IMR-90 (cell line): ENCODE measurements at regions not wholly inside any gene's neighbourhood (a gene's known extent, or its start where the extent isn't known, plus 50 kb on each side); places are given as distances from the start of the nearest gene placed in this dataset. TPM values are rescaled to one million over a fixed set of nuclear protein-coding genes. Genes with fewer than 3 reads are reported as not detected.
"Not testable (repeated sequence)": the region's sequence is repeated elsewhere in the genome, so short reads cannot be mapped to it uniquely, and the experiment has no call there.

ENCODE experiments used
- ATAC-seq: fragments of 200-7000 bp; cut with Tn5 transposase; 2 replicates; pipeline ENCODE4 v1.9.1; 2020; ENCODE audit warnings: low read depth, mild to moderate bottlenecking, moderate library complexity
- BruUV-seq: library from RNA; stranded (reverse); fragments of 400-500 nt; replicated peaks from 2 replicates; lab custom pipeline; 2021; lab: Mats Ljungman, UMichigan
- CTCF ChIA-PET: fragments of 300-600 bp; formaldehyde crosslinking; extraction: SDS; loops from one replicate; lab custom pipeline; 2021; ENCODE audit warnings: antibody characterized with exemption; lab: Yijun Ruan, JAX
- POLR2A ChIA-PET: fragments of 300-600 bp; sonication (Branson Sonifier 250); formaldehyde crosslinking; loops from one replicate; lab custom pipeline; 2022; ENCODE audit warnings: antibody characterized with exemption; ENCODE audit not compliant: unreplicated experiment; lab: Charles Lee
- DNase-seq: peaks from one replicate; pipeline ENCODE4 v3.0.0; 2013
- H2AFZ ChIP-seq: replicated peaks from 2 replicates; pipeline ENCODE3; 2013; ENCODE audit warnings: low read length, mild to moderate bottlenecking; ENCODE audit not compliant: poor library complexity
- H2AK5ac ChIP-seq: 2 replicates; pipeline ENCODE4 v1.6.1; 2013; ENCODE audit warnings: low read depth, low read length, inconsistent platforms
- H2AK9ac ChIP-seq: replicated peaks from 2 replicates; pipeline ENCODE3; 2013; ENCODE audit warnings: mild to moderate bottlenecking, low read depth, low read length, moderate library complexity; ENCODE audit not compliant: poor library complexity
- H2BK120ac ChIP-seq: 2 replicates; pipeline ENCODE4 v1.6.1; 2013; ENCODE audit warnings: low read depth, low read length, inconsistent platforms
- H2BK15ac ChIP-seq: 3 replicates; pipeline ENCODE4 v1.6.1; 2013; ENCODE audit warnings: low read depth, low read length, inconsistent platforms
- H2BK20ac ChIP-seq: 2 replicates; pipeline ENCODE4 v1.6.1; 2013; ENCODE audit warnings: low read depth, mild to moderate bottlenecking, inconsistent platforms, low read length, moderate library complexity
- H2BK5ac ChIP-seq: 2 replicates; pipeline ENCODE4 v1.6.1; 2013; ENCODE audit warnings: mild to moderate bottlenecking, low read depth, low read length, inconsistent platforms; ENCODE audit not compliant: poor library complexity, severe bottlenecking
- H3K14ac ChIP-seq: replicated peaks from 2 replicates; pipeline ENCODE4 v1.6.1; 2013; ENCODE audit warnings: low read depth, low read length, inconsistent platforms
- H3K18ac ChIP-seq: 2 replicates; pipeline ENCODE4 v1.6.1; 2013; ENCODE audit warnings: low read depth, low read length, control low read depth
- H3K23ac ChIP-seq: 2 replicates; pipeline ENCODE4 v1.6.1; 2013; ENCODE audit warnings: low read depth, low read length, inconsistent platforms
- H3K27ac ChIP-seq: 2 replicates; pipeline ENCODE4 v1.5.1; 2013; ENCODE audit warnings: mild to moderate bottlenecking, control low read depth, low read length; ENCODE audit not compliant: insufficient read depth
- H3K27me3 ChIP-seq: 2 replicates; pipeline ENCODE4 v1.6.1; 2013; ENCODE audit warnings: low read length; ENCODE audit not compliant: control insufficient read depth, insufficient read depth
- H3K36me3 ChIP-seq: 2 replicates; pipeline ENCODE4 v1.6.1; 2013; ENCODE audit warnings: low read length, mixed read lengths; ENCODE audit not compliant: control insufficient read depth, insufficient read depth
- H3K4ac ChIP-seq: 2 replicates; pipeline ENCODE4 v1.6.1; 2013; ENCODE audit warnings: low read depth, low read length, inconsistent platforms
- H3K4me1 ChIP-seq: 2 replicates; pipeline ENCODE4 v1.6.1; 2013; ENCODE audit warnings: low read length, mixed read lengths; ENCODE audit not compliant: control insufficient read depth, insufficient read depth
- H3K4me2 ChIP-seq: 2 replicates; pipeline ENCODE4 v1.6.1; 2013; ENCODE audit warnings: low read depth, mild to moderate bottlenecking, control low read depth, low read length, moderate library complexity
- H3K4me3 ChIP-seq: 2 replicates; pipeline ENCODE4 v1.5.1; 2013; ENCODE audit warnings: low read depth, mild to moderate bottlenecking, control low read depth, low read length, moderate library complexity; ENCODE audit not compliant: insufficient read depth
- H3K56ac ChIP-seq: 2 replicates; pipeline ENCODE4 v1.6.1; 2013; ENCODE audit warnings: low read length, inconsistent platforms; ENCODE audit not compliant: insufficient read depth; ENCODE audit errors: extremely low read depth
- H3K79me1 ChIP-seq, 2 experiments: 2 replicates each; pipeline ENCODE4 v1.6.1; 2013; ENCODE audit warnings: low read length in 2 of 2, inconsistent platforms in 1 of 2, low read depth in 1 of 2
- H3K9ac ChIP-seq: 2 replicates; pipeline ENCODE4 v1.6.1; 2013; ENCODE audit warnings: low read depth, low read length, control low read depth
- H3K9me1 ChIP-seq: 2 replicates; pipeline ENCODE4 v1.6.1; 2013; ENCODE audit warnings: low read length, inconsistent platforms; ENCODE audit not compliant: insufficient read depth
- H3K9me3 ChIP-seq: 2 replicates; pipeline ENCODE4 v1.6.1; 2013; ENCODE audit warnings: low read length; ENCODE audit not compliant: control insufficient read depth, insufficient read depth
- H4K20me1 ChIP-seq: 2 replicates; pipeline ENCODE4 v1.6.1; 2013; ENCODE audit warnings: low read length, inconsistent platforms; ENCODE audit not compliant: insufficient read depth
- H4K5ac ChIP-seq: 2 replicates; pipeline ENCODE4 v1.6.1; 2013; ENCODE audit warnings: mild to moderate bottlenecking, low read depth, low read length, control low read depth
- H4K8ac ChIP-seq, 2 experiments: 2 replicates each; pipeline ENCODE4 v1.6.1; 2013; ENCODE audit warnings: low read depth in 2 of 2, low read length in 2 of 2, control low read depth in 1 of 2, inconsistent platforms in 1 of 2
- H4K91ac ChIP-seq: 2 replicates; pipeline ENCODE4 v1.6.1; 2013; ENCODE audit warnings: low read depth, low read length, inconsistent platforms; ENCODE audit not compliant: insufficient read depth
- WGBS, 2 experiments: methylation state at CpG; one replicate each; pipeline versions ENCODE4 v1.1.5 to v1.1.7; 2013; ENCODE audit warnings: missing lambda C conversion rate in 2 of 2; ENCODE audit not compliant: insufficient read length in 1 of 2; ENCODE audit errors: extremely low coverage in 2 of 2; 5-methylcytosine and 5-hydroxymethylcytosine counted together
- dilution Hi-C: fragments of 300-500 bp; cut with HindIII; formaldehyde crosslinking; loops from one replicate; pipeline ENCODE4 v1.14.3; 2018; ENCODE audit warnings: low sequenced_read_pairs; ENCODE audit not compliant: unreplicated experiment
- in situ Hi-C: fragments of 300-500 bp; cut with MboI; formaldehyde crosslinking; loops from 3 replicates; pipeline ENCODE4 v1.14.3; 2019; ENCODE audit warnings: low sequenced_read_pairs, inconsistent platforms, mixed read lengths
- intact Hi-C: fragments of 100-400 bp; cut with micrococcal nuclease; formaldehyde crosslinking; loops from 2 replicates; pipeline ENCODE4 v1.10.0; 2022
- microRNA-seq, 2 experiments: library from miRNA; stranded (forward) in 1 of 2; unstranded in 1 of 2; fragments of 10-50 nt in 1 of 2; fragments of <30 nt in 1 of 2; gene quantifications in 1 of 2; microRNA quantifications in 1 of 2; one replicate each; pipeline versions ENCODE3 to v1.1.0; 2013 to 2020; ENCODE audit not compliant: insufficient read depth in 1 of 2, insufficient read length in 1 of 2, unreplicated experiment in 1 of 2
- small RNA-seq, 5 experiments: library from RNA; depleted of rRNA; stranded (forward); fragments of <200 nt; gene quantifications; one replicate each; pipeline ENCODE3, GENCODE V24; 2012

GRCh38 chr17:30578015-30578717 lies 101.0 kb downstream of the GOSR1 start:
- WGBS, 2 experiments, result 68% methylated on average over 5 of the region's 9 CpGs; no CpG with 5 or more reads in 1 of the 2 experiments
- H2AFZ ChIP-seq, in situ Hi-C loops, H3K14ac ChIP-seq, H3K18ac ChIP-seq, H4K20me1 ChIP-seq, H4K91ac ChIP-seq, H2BK120ac ChIP-seq, H3K4me3 ChIP-seq, H3K4ac ChIP-seq, BruUV-seq, ATAC-seq, H2BK15ac ChIP-seq, H4K8ac ChIP-seq, H3K4me1 ChIP-seq, H3K9ac ChIP-seq, H3K9me3 ChIP-seq, intact Hi-C loops, H2BK5ac ChIP-seq, H3K9me1 ChIP-seq, H4K5ac ChIP-seq, H3K27ac ChIP-seq, H3K4me2 ChIP-seq, H3K36me3 ChIP-seq, H2BK20ac ChIP-seq, dilution Hi-C loops, POLR2A ChIA-PET, DNase-seq, H3K56ac ChIP-seq, H3K79me1 ChIP-seq, H3K23ac ChIP-seq, H2AK9ac ChIP-seq, H2AK5ac ChIP-seq, CTCF ChIA-PET: not testable (repeated sequence)
- H3K27me3 ChIP-seq, result peaks cover 15% of the 10 kb centered on the region

Small RNA genes in the stretch of these regions (microRNA-seq; reads per million reads assigned to microRNA genes)
- not detected for gene AC005562.1 (ENCODE audit: insufficient read depth, insufficient read length)
- not detected for gene AC127024.7 (ENCODE audit: insufficient read depth, insufficient read length)
- gene RN7SL316P (ENCODE audit: insufficient read depth, insufficient read length), result not detected

Small RNA genes in the stretch of these regions (small RNA-seq; reads per million reads assigned to genes)
- gene AC005562.1 (0 reads per million in 5 experiments), gene AC127024.7 (0 reads per million in 5 experiments), gene RN7SL316P (0 reads per million in 5 experiments)
